ENCODE measurements at regions not wholly inside any gene's neighbourhood (a gene's known extent, or its start where the extent isn't known, plus 50 kb on each side); places are given as distances from the start of the nearest gene placed in this dataset.

DNA sequence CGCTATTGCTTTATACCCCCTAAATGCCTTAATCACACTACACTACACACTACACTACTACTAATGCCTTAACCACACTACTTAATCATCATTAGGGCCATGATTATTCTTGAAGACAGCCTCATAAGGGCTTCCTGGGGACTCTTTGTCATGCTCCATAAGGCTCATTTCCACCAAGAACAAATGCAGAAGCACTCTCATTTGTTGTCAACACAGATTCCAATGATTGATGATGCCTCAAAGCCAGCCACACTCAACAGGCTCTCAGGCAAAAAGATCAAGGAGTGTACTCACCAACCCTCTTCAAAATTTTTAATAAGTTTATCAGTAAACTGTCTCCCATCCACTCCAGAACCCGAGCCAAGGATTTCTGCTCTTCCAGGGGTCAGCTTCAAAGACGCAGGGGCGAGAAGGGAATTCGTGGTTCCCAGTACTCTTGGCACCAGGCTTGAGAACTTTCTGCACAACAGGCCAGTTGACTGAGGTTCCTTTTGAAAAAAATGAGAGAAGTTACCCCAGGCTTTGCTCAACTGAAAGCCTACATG, 204.7 kb upstream of the GUCY1A2 start:
- CTCF ChIA-PET: no interaction called here
- H2AFZ ChIP-seq: no peak overlapping the region
- intact Hi-C loops (cut with micrococcal nuclease; ENCODE audit: unreplicated experiment): no loop called here

DNA sequence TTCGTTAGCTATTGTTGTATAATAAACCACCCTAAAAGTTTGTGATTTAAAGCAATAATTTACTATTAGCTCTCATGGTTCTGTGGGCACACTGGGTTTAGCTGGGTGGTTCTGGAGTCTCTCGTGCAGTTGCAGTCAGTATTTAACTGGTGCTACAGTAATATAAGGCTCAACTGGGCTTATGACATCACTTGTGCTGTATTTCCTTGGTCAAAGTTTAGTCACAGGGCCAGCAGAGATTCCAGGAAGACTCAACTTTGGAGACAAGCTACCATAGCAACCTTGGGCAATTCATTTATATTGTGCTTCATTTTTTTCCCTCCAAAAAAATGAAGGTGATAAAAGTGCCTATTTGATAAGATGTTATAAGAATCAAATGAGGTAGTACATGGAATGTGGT, 204.2 kb upstream of the GUCY1A2 start:
- Histone ChIP-seq H3K4me3 (no peak overlapping the region), H3K4me2 (no peak overlapping the region), H3K27ac (no peak overlapping the region), H3K9me3 (ENCODE audit: insufficient read depth, low read depth) (no peaks in the 10 kb centered on the region), H3K4me1 (replicated peaks; ENCODE audit: insufficient read depth) (no peaks in the 10 kb centered on the region), H3K36me3 (ENCODE audit: low read depth) (no peaks in the 10 kb centered on the region), H3K79me2 (ENCODE audit: low read depth) (no peaks in the 10 kb centered on the region), H2AFZ (no peak overlapping the region), H3K9me2 (ENCODE audit: insufficient read depth) (no peaks in the 10 kb centered on the region), H3F3A (ENCODE audit: insufficient read depth, low read depth) (no peaks in the 10 kb centered on the region), H4K20me1 (ENCODE audit: insufficient read depth) (no peaks in the 10 kb centered on the region), H3K27me3 (ENCODE audit: insufficient read depth, low read depth) (no peaks in the 10 kb centered on the region)
- no peak for DNase-seq
- intact Hi-C loops (cut with micrococcal nuclease; ENCODE audit: unreplicated experiment): no loop called here
- no TSS peak for BruUV-seq (replicated peaks)
- no peak for TF ChIP-seq EZH2 (IDR thresholded peaks at IDR 0.05; ENCODE audit: low read depth)
- TF ChIP-seq, protein P1, sequence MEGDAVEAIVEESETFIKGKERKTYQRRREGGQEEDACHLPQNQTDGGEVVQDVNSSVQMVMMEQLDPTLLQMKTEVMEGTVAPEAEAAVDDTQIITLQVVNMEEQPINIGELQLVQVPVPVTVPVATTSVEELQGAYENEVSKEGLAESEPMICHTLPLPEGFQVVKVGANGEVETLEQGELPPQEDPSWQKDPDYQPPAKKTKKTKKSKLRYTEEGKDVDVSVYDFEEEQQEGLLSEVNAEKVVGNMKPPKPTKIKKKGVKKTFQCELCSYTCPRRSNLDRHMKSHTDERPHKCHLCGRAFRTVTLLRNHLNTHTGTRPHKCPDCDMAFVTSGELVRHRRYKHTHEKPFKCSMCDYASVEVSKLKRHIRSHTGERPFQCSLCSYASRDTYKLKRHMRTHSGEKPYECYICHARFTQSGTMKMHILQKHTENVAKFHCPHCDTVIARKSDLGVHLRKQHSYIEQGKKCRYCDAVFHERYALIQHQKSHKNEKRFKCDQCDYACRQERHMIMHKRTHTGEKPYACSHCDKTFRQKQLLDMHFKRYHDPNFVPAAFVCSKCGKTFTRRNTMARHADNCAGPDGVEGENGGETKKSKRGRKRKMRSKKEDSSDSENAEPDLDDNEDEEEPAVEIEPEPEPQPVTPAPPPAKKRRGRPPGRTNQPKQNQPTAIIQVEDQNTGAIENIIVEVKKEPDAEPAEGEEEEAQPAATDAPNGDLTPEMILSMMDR (conservative IDR thresholded peaks at IDR 0.05): no peak
- ChIA-PET POLR2A (ENCODE audit: unreplicated experiment) (no interaction called here), CTCF (no interaction called here)

More for the DNA sequence above, 204.7 kb upstream of the GUCY1A2 start:
- H3K27ac ChIP-seq: no peak overlapping the region
- no peak overlapping the region for H3K4me2 ChIP-seq
- no peaks in the 10 kb centered on the region for H3K9me3 ChIP-seq (ENCODE audit: insufficient read depth, low read depth)
- no peaks in the 10 kb centered on the region for H3F3A ChIP-seq (ENCODE audit: insufficient read depth, low read depth)
- H4K20me1 ChIP-seq (ENCODE audit: insufficient read depth): no peaks in the 10 kb centered on the region
- no peaks in the 10 kb centered on the region for H3K4me1 ChIP-seq (replicated peaks; ENCODE audit: insufficient read depth)
- H3K36me3 ChIP-seq (ENCODE audit: low read depth): no peaks in the 10 kb centered on the region
- TF ChIP-seq, protein P1 (conservative IDR thresholded peaks at IDR 0.05): no peak
- TF ChIP-seq EZH2 (IDR thresholded peaks at IDR 0.05; ENCODE audit: low read depth): no peak
- POLR2A ChIA-PET (ENCODE audit: unreplicated experiment): no interaction called here
- no peaks in the 10 kb centered on the region for H3K9me2 ChIP-seq (ENCODE audit: insufficient read depth)
- no peaks in the 10 kb centered on the region for H3K79me2 ChIP-seq (ENCODE audit: low read depth)
- BruUV-seq (replicated peaks): no TSS peak
- H3K27me3 ChIP-seq (ENCODE audit: insufficient read depth, low read depth): no peaks in the 10 kb centered on the region
- no peak overlapping the region for H3K4me3 ChIP-seq
- no peak for DNase-seq

DNA sequence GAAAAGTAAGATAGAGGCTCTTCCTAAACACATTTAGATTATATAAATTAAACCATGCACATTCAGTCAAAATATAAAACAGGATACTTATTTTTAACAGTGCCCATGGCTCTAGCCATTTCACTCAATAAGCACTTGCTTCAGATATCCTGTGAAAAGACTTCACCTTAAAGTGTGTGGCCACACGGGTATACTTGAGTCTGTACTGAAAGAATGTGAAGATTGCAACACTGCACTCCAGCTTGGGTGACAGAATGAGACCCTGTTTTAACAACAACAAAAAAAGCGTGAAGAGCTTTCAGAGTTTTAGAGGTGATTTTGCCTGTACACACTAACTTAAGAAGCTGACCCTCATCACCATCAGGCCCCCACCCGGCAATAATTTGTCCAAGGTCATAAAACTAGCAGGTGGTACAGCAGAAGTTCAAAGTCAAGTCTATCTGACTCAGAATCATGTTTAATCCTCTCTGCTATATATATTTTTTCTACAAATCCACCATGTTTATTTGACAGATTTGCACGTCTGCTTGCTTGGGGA, 203.5 kb upstream of the GUCY1A2 start:
- H3K9me2 ChIP-seq (ENCODE audit: insufficient read depth): no peaks in the 10 kb centered on the region
- no peak for DNase-seq
- H3F3A ChIP-seq (ENCODE audit: insufficient read depth, low read depth): no peaks in the 10 kb centered on the region
- no peaks in the 10 kb centered on the region for H4K20me1 ChIP-seq (ENCODE audit: insufficient read depth)
- no peaks in the 10 kb centered on the region for H3K36me3 ChIP-seq (ENCODE audit: low read depth)
- no TSS peak for BruUV-seq (replicated peaks)
- CTCF ChIA-PET: no interaction called here
- H3K4me3 ChIP-seq: no peak overlapping the region
- intact Hi-C loops (cut with micrococcal nuclease; ENCODE audit: unreplicated experiment): no loop called here
- H3K4me1 ChIP-seq (replicated peaks; ENCODE audit: insufficient read depth): no peaks in the 10 kb centered on the region
- no peak overlapping the region for H2AFZ ChIP-seq
- no peak for TF ChIP-seq EZH2 (IDR thresholded peaks at IDR 0.05; ENCODE audit: low read depth)
- TF ChIP-seq, protein P1 (conservative IDR thresholded peaks at IDR 0.05): no peak
- H3K9me3 ChIP-seq (ENCODE audit: insufficient read depth, low read depth): no peaks in the 10 kb centered on the region
- POLR2A ChIA-PET (ENCODE audit: unreplicated experiment): no interaction called here
- no peaks in the 10 kb centered on the region for H3K27me3 ChIP-seq (ENCODE audit: insufficient read depth, low read depth)
- no peak overlapping the region for H3K4me2 ChIP-seq
- H3K27ac ChIP-seq: no peak overlapping the region
- no peaks in the 10 kb centered on the region for H3K79me2 ChIP-seq (ENCODE audit: low read depth)
